Ishikawa (cell line): ENCODE measurements at regions not wholly inside any gene's neighbourhood (a gene's known extent, or its start where the extent isn't known, plus 50 kb on each side); places are given as distances from the start of the nearest gene placed in this dataset.

Source experiments
- CEBPB ChIP-seq: IDR thresholded peaks from 2 replicates; pipeline ENCODE4 v1.6.1; 2012
- CREB1 ChIP-seq: IDR thresholded peaks from 2 replicates; pipeline ENCODE4 v1.6.1; 2012; ENCODE audit warnings: low read depth
- EGR1 ChIP-seq: IDR thresholded peaks from 2 replicates; pipeline ENCODE4 v1.6.1; 2012
- EP300 ChIP-seq: IDR thresholded peaks from 2 replicates; pipeline ENCODE4 v1.6.1; 2012; ENCODE audit warnings: borderline replicate concordance
- FOXM1 ChIP-seq: IDR thresholded peaks from 2 replicates; pipeline ENCODE4 v1.6.1; 2012; ENCODE audit warnings: low read depth, borderline replicate concordance
- MAX ChIP-seq: IDR thresholded peaks from 2 replicates; pipeline ENCODE4 v1.6.1; 2012
- NFIC ChIP-seq: IDR thresholded peaks from 2 replicates; pipeline ENCODE4 v1.6.1; 2012
- RAD21 ChIP-seq: IDR thresholded peaks from 2 replicates; pipeline ENCODE4 v1.6.1; 2012; ENCODE audit warnings: low read depth
- REST ChIP-seq: IDR thresholded peaks from 2 replicates; pipeline ENCODE4 v1.6.1; 2012; ENCODE audit warnings: low read depth, mild to moderate bottlenecking
- TAF1 ChIP-seq: IDR thresholded peaks from 2 replicates; pipeline ENCODE4 v1.6.1; 2012; ENCODE audit warnings: low read depth, mild to moderate bottlenecking
- TCF12 ChIP-seq: IDR thresholded peaks from 2 replicates; pipeline ENCODE4 v1.6.1; 2012; ENCODE audit warnings: low read depth
- TEAD4 ChIP-seq: IDR thresholded peaks from 2 replicates; pipeline ENCODE4 v1.6.1; 2012
- USF1 ChIP-seq: IDR thresholded peaks from 2 replicates; pipeline ENCODE4 v1.6.1; 2012
- YY1 ChIP-seq: IDR thresholded peaks from 2 replicates; pipeline ENCODE4 v1.6.1; 2012; ENCODE audit warnings: low read depth
- ZBTB7A ChIP-seq: IDR thresholded peaks from 2 replicates; pipeline ENCODE4 v1.6.1; 2012; ENCODE audit warnings: low read depth

- TF ChIP-seq CREB1 (no peak), TEAD4 (no peak), CEBPB (no peak), YY1 (no peak), REST (no peak), RAD21 (no peak), TAF1 (no peak), NFIC (no peak), MAX (no peak), USF1 (no peak), EGR1 (no peak), FOXM1 (no peak), EP300 (no peak), TCF12 (no peak), ZBTB7A (no peak)
These were observed 150.0 kb downstream of the EVA1A start for GRCh38 chr2:75410702-75411101.

- TF ChIP-seq TEAD4: no peak
- TF ChIP-seq CEBPB: no peak
- TF ChIP-seq MAX: no peak
- no peak for TF ChIP-seq EGR1
- TF ChIP-seq FOXM1: no peak
- TF ChIP-seq TCF12: no peak
- no peak for TF ChIP-seq USF1
- TF ChIP-seq RAD21: no peak
- no peak for TF ChIP-seq TAF1
- TF ChIP-seq ZBTB7A: no peak
- no peak for TF ChIP-seq NFIC
- TF ChIP-seq EP300: no peak
- no peak for TF ChIP-seq REST
- TF ChIP-seq YY1: no peak
- TF ChIP-seq CREB1: no peak
These were observed 152.0 kb downstream of the EVA1A start for GRCh38 chr2:75408771-75409170.

- TF ChIP-seq USF1 (no peak), MAX (no peak), EP300 (no peak), RAD21 (no peak), NFIC (no peak), TAF1 (no peak), EGR1 (no peak), ZBTB7A (no peak), CREB1 (no peak), CEBPB (no peak), YY1 (no peak)
These were observed 153.7 kb downstream of the EVA1A start for GRCh38 chr2:75407038-75407530.

GRCh38 chr2:75406131-75406581, 154.6 kb downstream of the EVA1A start:
- TF ChIP-seq USF1: no peak
- no peak for TF ChIP-seq TCF12
- TF ChIP-seq TAF1: no peak
- TF ChIP-seq RAD21: no peak
- TF ChIP-seq EGR1: no peak
- no peak for TF ChIP-seq NFIC
- TF ChIP-seq EP300: no peak
- no peak for TF ChIP-seq CREB1
- no peak for TF ChIP-seq REST
- TF ChIP-seq MAX: no peak
- TF ChIP-seq YY1: no peak
- TF ChIP-seq ZBTB7A: no peak
- no peak for TF ChIP-seq CEBPB
- TF ChIP-seq FOXM1: no peak
- no peak for TF ChIP-seq TEAD4
